HepG2 (cell line): ENCODE measurements at regions not wholly inside any gene's neighbourhood (a gene's known extent, or its start where the extent isn't known, plus 50 kb on each side); places are given as distances from the start of the nearest gene placed in this dataset.

Experiments used
- ATAC-seq: fragments of 200-7000 bp; cut with Tn5 transposase; 3 replicates; pipeline ENCODE4 v1.9.1; 2020; ENCODE audit warnings: mild to moderate bottlenecking, moderate library complexity
- BruUV-seq: library from RNA; stranded (reverse); fragments of 400-500 nt; replicated peaks from 2 replicates; lab custom pipeline; 2021; lab: Mats Ljungman, UMichigan
- CTCF ChIA-PET: fragments of 300-600 bp; formaldehyde crosslinking; extraction: SDS; loops from one replicate; lab custom pipeline; 2021; ENCODE audit warnings: low total read pairs, inconsistent platforms, low intra/inter-chr PET ratio; lab: Yijun Ruan, JAX
- POLR2A ChIA-PET: fragments of 350-600 bp; sonication (Branson Sonifier 250); formaldehyde crosslinking; loops from one replicate; lab custom pipeline; 2020; ENCODE audit warnings: antibody characterized with exemption, inconsistent platforms; lab: Yijun Ruan, JAX
- DNase-seq: peaks from one replicate; pipeline ENCODE4 v3.0.0-alpha.2; 2015; ENCODE audit warnings: low spot score
- FAIRE-seq: peaks from 3 replicates; lab custom pipeline; 2011; peaks lifted over from hg19 to GRCh38; lab: Jason Lieb, UNC
- H2AFZ ChIP-seq: one replicate; pipeline ENCODE4 v1.6.1; 2011; ENCODE audit warnings: low read length, inconsistent platforms
- H3K27ac ChIP-seq: fragments of 300-600 bp; 3 replicates; pipeline ENCODE4 v1.8.0; 2011; ENCODE audit warnings: mixed run types, mild to moderate bottlenecking, mixed read lengths, low read length, inconsistent platforms; ENCODE audit not compliant: insufficient read depth; ENCODE audit errors: extremely low read length
- H3K27me3 ChIP-seq, 2 experiments: fragments of 200-600 bp in 1 of 2; 2 replicates in 1 of 2; 3 replicates in 1 of 2; pipeline versions ENCODE4 v1.6.0 to v1.8.0; 2011; ENCODE audit warnings: low read length in 2 of 2, mild to moderate bottlenecking in 2 of 2, moderate library complexity in 2 of 2, inconsistent platforms in 1 of 2; ENCODE audit not compliant: insufficient read depth in 2 of 2, control insufficient read depth in 1 of 2
- H3K36me3 ChIP-seq, 2 experiments: fragments of 200-600 bp in 1 of 2; replicated peaks in 1 of 2; 2 replicates in 1 of 2; 3 replicates in 1 of 2; pipeline versions ENCODE4 v1.5.1 to v1.8.0; 2011; ENCODE audit warnings: low read length in 2 of 2, inconsistent platforms in 1 of 2; ENCODE audit not compliant: insufficient read depth in 2 of 2, control insufficient read depth in 1 of 2
- H3K4me1 ChIP-seq: 2 replicates; pipeline ENCODE4 v1.5.1; 2012; ENCODE audit warnings: low read length, inconsistent platforms; ENCODE audit not compliant: insufficient read depth
- H3K4me2 ChIP-seq: 2 replicates; pipeline ENCODE4 v1.6.0; 2011; ENCODE audit warnings: low read depth, low read length, inconsistent platforms
- H3K4me3 ChIP-seq, 3 experiments: fragments of 200-600 bp in 1 of 3; sonication (generic), shearing (Covaris generic) in 1 of 3; replicated peaks in 1 of 3; 2 replicates each; pipeline ENCODE4 v1.5.1; 2011 to 2016; ENCODE audit warnings: low read length in 3 of 3, inconsistent platforms in 2 of 3, low read depth in 2 of 3, mild to moderate bottlenecking in 2 of 3, control low read depth in 1 of 3, mixed read lengths in 1 of 3; ENCODE audit not compliant: insufficient read depth in 1 of 3
- H3K79me2 ChIP-seq: one replicate; pipeline ENCODE4 v1.6.1; 2011; ENCODE audit warnings: low read length, inconsistent platforms; ENCODE audit not compliant: insufficient read depth
- H3K9ac ChIP-seq: 2 replicates; pipeline ENCODE4 v1.6.0; 2011; ENCODE audit warnings: mild to moderate bottlenecking, low read depth, low read length, inconsistent platforms; ENCODE audit not compliant: insufficient read depth
- H3K9me3 ChIP-seq: 2 replicates; pipeline ENCODE4 v1.5.1; 2012; ENCODE audit warnings: mild to moderate bottlenecking, low read length
- H4K20me1 ChIP-seq: 2 replicates; pipeline ENCODE4 v1.6.0; 2011; ENCODE audit warnings: inconsistent platforms, mild to moderate bottlenecking, low read length, moderate library complexity; ENCODE audit not compliant: insufficient read depth
- FOXK1 ChIP-seq: sonication (generic); formaldehyde crosslinking; IDR thresholded peaks from 2 replicates; pipeline ENCODE4 v1.4.0; 2020; ENCODE audit warnings: low read depth, missing genetic modification reagents, borderline replicate concordance
- FOXM1 ChIP-seq: sonication (generic); formaldehyde crosslinking; IDR thresholded peaks from 2 replicates; pipeline ENCODE4 v1.5.0; 2020; ENCODE audit warnings: missing genetic modification reagents
- KLF9 ChIP-seq: IDR thresholded peaks from 2 replicates; pipeline ENCODE4 v1.6.1; 2016; ENCODE audit warnings: low read depth
- PHF5A ChIP-seq: IDR thresholded peaks from one replicate; pipeline ENCODE4 v1.6.1; 2018; ENCODE audit warnings: low read depth, missing genetic modification reagents; ENCODE audit not compliant: unreplicated experiment
- SMYD3 ChIP-seq: sonication (generic); formaldehyde crosslinking; IDR thresholded peaks from 2 replicates; pipeline ENCODE4 v1.8.1; 2023; ENCODE audit warnings: mild to moderate bottlenecking, missing genetic modification reagents
- TP53 ChIP-seq: sonication (generic); formaldehyde crosslinking; conservative IDR thresholded peaks from 2 replicates; pipeline ENCODE4 v1.4.0; 2020; ENCODE audit warnings: missing genetic modification reagents
- ZBTB21 ChIP-seq: sonication (generic); formaldehyde crosslinking; IDR thresholded peaks from 2 replicates; pipeline ENCODE4 v1.4.0; 2020; ENCODE audit warnings: missing genetic modification reagents
- ZNF569 ChIP-seq: sonication (generic); formaldehyde crosslinking; IDR thresholded peaks from 2 replicates; pipeline ENCODE4 v1.5.0; 2020; ENCODE audit warnings: mild to moderate bottlenecking, missing genetic modification reagents, moderate library complexity, borderline replicate concordance
- WGBS: methylation state at CpG from one replicate; pipeline ENCODE4 v1.1.6; 2017; ENCODE audit warnings: low lambda C conversion rate; 5-methylcytosine and 5-hydroxymethylcytosine counted together
- in situ Hi-C: cut with HindIII; loops from 2 replicates; pipeline ENCODE4 v1.10.0; 2017; ENCODE audit warnings: low pct_unique_long_range_greater_than_20kb; ENCODE audit not compliant: extremely low pct_ligation_motif_present
- intact Hi-C: fragments of 100-400 bp; cut with micrococcal nuclease; formaldehyde crosslinking; loops from one replicate; pipeline ENCODE4 v1.10.0; 2022; ENCODE audit not compliant: unreplicated experiment
- TF ChIP-seq, protein P1 (sequence below): sonication (generic); formaldehyde crosslinking; IDR thresholded peaks from 2 replicates; pipeline ENCODE4 v1.4.0; 2020; ENCODE audit warnings: mild to moderate bottlenecking, low read depth, missing genetic modification reagents
- TF ChIP-seq, protein P2 (sequence below): sonication (generic); formaldehyde crosslinking; IDR thresholded peaks from 2 replicates; pipeline ENCODE4 v1.4.0; 2020; ENCODE audit warnings: missing genetic modification reagents
- TF ChIP-seq, protein P3 (sequence below): sonication (generic); formaldehyde crosslinking; conservative IDR thresholded peaks from 2 replicates; pipeline ENCODE4 v1.4.0; 2020; ENCODE audit warnings: missing genetic modification reagents

- POLR2A ChIA-PET: no interaction called here
- CTCF ChIA-PET: no interaction called here
- DNase-seq (no peak), ATAC-seq (no peak), FAIRE-seq (no peak)
- H3K4me2 ChIP-seq: no peak overlapping the region
- H3K9ac ChIP-seq: no peak overlapping the region
- H4K20me1 ChIP-seq: no peaks in the 10 kb centered on the region
- no peaks in the 10 kb centered on the region for H3K79me2 ChIP-seq
- H3K4me1 ChIP-seq: no peaks in the 10 kb centered on the region
- no peak overlapping the region for H2AFZ ChIP-seq
- H3K36me3 ChIP-seq: no peaks in the 10 kb centered on the region
- in situ Hi-C loops: no loop called here
- no peak overlapping the region for H3K27ac ChIP-seq
- TF ChIP-seq, protein P1, sequence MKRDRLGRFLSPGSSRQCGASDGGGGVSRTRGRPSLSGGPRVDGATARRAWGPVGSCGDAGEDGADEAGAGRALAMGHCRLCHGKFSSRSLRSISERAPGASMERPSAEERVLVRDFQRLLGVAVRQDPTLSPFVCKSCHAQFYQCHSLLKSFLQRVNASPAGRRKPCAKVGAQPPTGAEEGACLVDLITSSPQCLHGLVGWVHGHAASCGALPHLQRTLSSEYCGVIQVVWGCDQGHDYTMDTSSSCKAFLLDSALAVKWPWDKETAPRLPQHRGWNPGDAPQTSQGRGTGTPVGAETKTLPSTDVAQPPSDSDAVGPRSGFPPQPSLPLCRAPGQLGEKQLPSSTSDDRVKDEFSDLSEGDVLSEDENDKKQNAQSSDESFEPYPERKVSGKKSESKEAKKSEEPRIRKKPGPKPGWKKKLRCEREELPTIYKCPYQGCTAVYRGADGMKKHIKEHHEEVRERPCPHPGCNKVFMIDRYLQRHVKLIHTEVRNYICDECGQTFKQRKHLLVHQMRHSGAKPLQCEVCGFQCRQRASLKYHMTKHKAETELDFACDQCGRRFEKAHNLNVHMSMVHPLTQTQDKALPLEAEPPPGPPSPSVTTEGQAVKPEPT (CRISPR knock-in tag): no peak
- no peak for TF ChIP-seq SMYD3 (CRISPR knock-in tag)
- no peak for TF ChIP-seq FOXK1
- TF ChIP-seq PHF5A (CRISPR knock-in tag): no peak
- no peak for TF ChIP-seq ZBTB21 (CRISPR knock-in tag)
- TF ChIP-seq, protein P2, sequence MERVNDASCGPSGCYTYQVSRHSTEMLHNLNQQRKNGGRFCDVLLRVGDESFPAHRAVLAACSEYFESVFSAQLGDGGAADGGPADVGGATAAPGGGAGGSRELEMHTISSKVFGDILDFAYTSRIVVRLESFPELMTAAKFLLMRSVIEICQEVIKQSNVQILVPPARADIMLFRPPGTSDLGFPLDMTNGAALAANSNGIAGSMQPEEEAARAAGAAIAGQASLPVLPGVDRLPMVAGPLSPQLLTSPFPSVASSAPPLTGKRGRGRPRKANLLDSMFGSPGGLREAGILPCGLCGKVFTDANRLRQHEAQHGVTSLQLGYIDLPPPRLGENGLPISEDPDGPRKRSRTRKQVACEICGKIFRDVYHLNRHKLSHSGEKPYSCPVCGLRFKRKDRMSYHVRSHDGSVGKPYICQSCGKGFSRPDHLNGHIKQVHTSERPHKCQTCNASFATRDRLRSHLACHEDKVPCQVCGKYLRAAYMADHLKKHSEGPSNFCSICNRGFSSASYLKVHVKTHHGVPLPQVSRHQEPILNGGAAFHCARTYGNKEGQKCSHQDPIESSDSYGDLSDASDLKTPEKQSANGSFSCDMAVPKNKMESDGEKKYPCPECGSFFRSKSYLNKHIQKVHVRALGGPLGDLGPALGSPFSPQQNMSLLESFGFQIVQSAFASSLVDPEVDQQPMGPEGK (CRISPR knock-in tag): no peak
- TF ChIP-seq, protein P3, sequence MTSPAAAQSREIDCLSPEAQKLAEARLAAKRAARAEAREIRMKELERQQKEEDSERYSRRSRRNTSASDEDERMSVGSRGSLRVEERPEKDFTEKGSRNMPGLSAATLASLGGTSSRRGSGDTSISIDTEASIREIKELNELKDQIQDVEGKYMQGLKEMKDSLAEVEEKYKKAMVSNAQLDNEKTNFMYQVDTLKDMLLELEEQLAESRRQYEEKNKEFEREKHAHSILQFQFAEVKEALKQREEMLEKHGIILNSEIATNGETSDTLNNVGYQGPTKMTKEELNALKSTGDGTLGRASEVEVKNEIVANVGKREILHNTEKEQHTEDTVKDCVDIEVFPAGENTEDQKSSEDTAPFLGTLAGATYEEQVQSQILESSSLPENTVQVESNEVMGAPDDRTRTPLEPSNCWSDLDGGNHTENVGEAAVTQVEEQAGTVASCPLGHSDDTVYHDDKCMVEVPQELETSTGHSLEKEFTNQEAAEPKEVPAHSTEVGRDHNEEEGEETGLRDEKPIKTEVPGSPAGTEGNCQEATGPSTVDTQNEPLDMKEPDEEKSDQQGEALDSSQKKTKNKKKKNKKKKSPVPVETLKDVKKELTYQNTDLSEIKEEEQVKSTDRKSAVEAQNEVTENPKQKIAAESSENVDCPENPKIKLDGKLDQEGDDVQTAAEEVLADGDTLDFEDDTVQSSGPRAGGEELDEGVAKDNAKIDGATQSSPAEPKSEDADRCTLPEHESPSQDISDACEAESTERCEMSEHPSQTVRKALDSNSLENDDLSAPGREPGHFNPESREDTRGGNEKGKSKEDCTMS (CRISPR knock-in tag): no peak
- no peak for TF ChIP-seq TP53 (CRISPR knock-in tag)
- no peak for TF ChIP-seq ZNF569
- TF ChIP-seq FOXM1 (CRISPR knock-in tag): no peak
- TF ChIP-seq KLF9 (CRISPR knock-in tag): no peak
- no TSS peak for BruUV-seq
- 31% methylated on average over 7 of the region's 7 CpGs for WGBS
- no peak overlapping the region for H3K4me3 ChIP-seq
- no peaks in the 10 kb centered on the region for H3K9me3 ChIP-seq
- H3K27me3 ChIP-seq: peaks cover 7 to 24% of the 10 kb centered on the region in 2 experiments; a peak in 3 of 5 replicates
- intact Hi-C loops: loop anchor here (2.0 to 5.0 kb wide), 2 partner anchors 287 to 557 kb away; no protein-coding TSS in a partner anchor
Observed at GRCh38 chr11:71373791-71374454, 74.3 kb downstream of the DHCR7 start.
